ENCODE measurements at regions not wholly inside any gene's neighbourhood (a gene's known extent, or its start where the extent isn't known, plus 50 kb on each side); places are given as distances from the start of the nearest gene placed in this dataset.

DNA sequence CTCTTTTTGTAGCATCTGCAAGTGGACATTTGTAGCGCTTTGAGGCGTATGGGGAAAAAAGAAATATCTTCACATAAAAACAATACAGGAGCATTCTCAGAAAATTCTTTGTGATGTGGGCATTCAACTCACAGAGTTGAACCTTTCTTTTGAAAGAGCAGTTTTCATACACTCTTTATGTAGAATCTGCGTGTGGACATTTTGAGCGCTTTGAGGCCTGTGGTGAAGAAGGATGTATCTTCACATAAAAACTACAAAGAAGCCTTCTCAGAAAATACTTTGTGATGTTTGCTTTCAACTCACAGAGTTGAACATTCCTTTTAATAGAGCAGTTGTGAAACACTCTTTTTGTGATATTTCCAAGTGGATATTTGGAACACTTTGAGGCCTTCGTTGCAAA, 598.4 kb upstream of the ZNF337 start:
- TF ChIP-seq EZH2phosphoT487 (IDR thresholded peaks at IDR 0.05; ENCODE audit: borderline replicate concordance, low read depth, low read length), result no peak
- TF ChIP-seq, protein P1, sequence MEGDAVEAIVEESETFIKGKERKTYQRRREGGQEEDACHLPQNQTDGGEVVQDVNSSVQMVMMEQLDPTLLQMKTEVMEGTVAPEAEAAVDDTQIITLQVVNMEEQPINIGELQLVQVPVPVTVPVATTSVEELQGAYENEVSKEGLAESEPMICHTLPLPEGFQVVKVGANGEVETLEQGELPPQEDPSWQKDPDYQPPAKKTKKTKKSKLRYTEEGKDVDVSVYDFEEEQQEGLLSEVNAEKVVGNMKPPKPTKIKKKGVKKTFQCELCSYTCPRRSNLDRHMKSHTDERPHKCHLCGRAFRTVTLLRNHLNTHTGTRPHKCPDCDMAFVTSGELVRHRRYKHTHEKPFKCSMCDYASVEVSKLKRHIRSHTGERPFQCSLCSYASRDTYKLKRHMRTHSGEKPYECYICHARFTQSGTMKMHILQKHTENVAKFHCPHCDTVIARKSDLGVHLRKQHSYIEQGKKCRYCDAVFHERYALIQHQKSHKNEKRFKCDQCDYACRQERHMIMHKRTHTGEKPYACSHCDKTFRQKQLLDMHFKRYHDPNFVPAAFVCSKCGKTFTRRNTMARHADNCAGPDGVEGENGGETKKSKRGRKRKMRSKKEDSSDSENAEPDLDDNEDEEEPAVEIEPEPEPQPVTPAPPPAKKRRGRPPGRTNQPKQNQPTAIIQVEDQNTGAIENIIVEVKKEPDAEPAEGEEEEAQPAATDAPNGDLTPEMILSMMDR (conservative IDR thresholded peaks at IDR 0.05; ENCODE audit: low read length), result no peak
